WTC11 (cell line): ENCODE measurements at regions not wholly inside any gene's neighbourhood (a gene's known extent, or its start where the extent isn't known, plus 50 kb on each side); places are given as distances from the start of the nearest gene placed in this dataset.

ENCODE experiments used
- CTCF ChIP-seq: fragments of 200-600 bp; IDR thresholded peaks from 2 replicates; pipeline ENCODE4 v1.8.0; 2022; ENCODE audit warnings: antibody characterized with exemption
- PREB ChIP-seq: sonication (generic); formaldehyde crosslinking; IDR thresholded peaks from 2 replicates; pipeline ENCODE4 v1.8.1; 2022; ENCODE audit warnings: mild to moderate bottlenecking, missing genetic modification reagents, moderate library complexity, borderline replicate concordance
- TEAD4 ChIP-seq: sonication (generic); formaldehyde crosslinking; IDR thresholded peaks from 2 replicates; pipeline ENCODE4 v1.8.0; 2022; ENCODE audit warnings: mild to moderate bottlenecking, missing genetic modification reagents
- USF2 ChIP-seq: sonication (generic); formaldehyde crosslinking; IDR thresholded peaks from 2 replicates; pipeline ENCODE4 v1.8.1; 2023; ENCODE audit warnings: mild to moderate bottlenecking, missing genetic modification reagents, moderate library complexity
- ZNF121 ChIP-seq: sonication (generic); formaldehyde crosslinking; IDR thresholded peaks from 2 replicates; pipeline ENCODE4 v1.8.0; 2023; ENCODE audit warnings: missing genetic modification reagents

GRCh38 chr7:118907911-118908527 lies 683.5 kb downstream of the ANKRD7 start:
- no peak for TF ChIP-seq ZNF121 (CRISPR knock-in tag)
- no peak for TF ChIP-seq TEAD4 (CRISPR knock-in tag)
- no peak for TF ChIP-seq USF2 (CRISPR knock-in tag)
- no peak for TF ChIP-seq CTCF
- TF ChIP-seq PREB: no peak
